GM12878 (cell line): ENCODE measurements at regions not wholly inside any gene's neighbourhood (a gene's known extent, or its start where the extent isn't known, plus 50 kb on each side); places are given as distances from the start of the nearest gene placed in this dataset.

Source experiments
- ATAC-seq: fragments of 200-7000 bp; cut with Tn5 transposase; 3 replicates; pipeline ENCODE4 v1.9.1; 2020; ENCODE audit warnings: mild to moderate bottlenecking, moderate library complexity
- BruUV-seq: library from RNA; stranded (reverse); fragments of 400-500 nt; replicated peaks from 2 replicates; lab custom pipeline; 2021; lab: Mats Ljungman, UMichigan
- CTCF ChIA-PET: fragments of 300-600 bp; sonication (Branson Sonifier 250); formaldehyde crosslinking; extraction: SDS; loops from one replicate; lab custom pipeline; 2021; ENCODE audit warnings: inconsistent platforms; lab: Yijun Ruan, JAX
- POLR2A ChIA-PET: fragments of 350-600 bp; formaldehyde crosslinking; extraction: SDS; loops from one replicate; lab custom pipeline; 2021; ENCODE audit warnings: inconsistent platforms; lab: Charles Lee
- RAD21 ChIA-PET: fragments of 300-600 bp; sonication (Branson Sonifier 250); formaldehyde crosslinking; loops from one replicate; lab custom pipeline; 2023; ENCODE audit warnings: antibody characterized with exemption; ENCODE audit not compliant: unreplicated experiment; lab: Charles Lee
- SMC1A ChIA-PET: fragments of 300-600 bp; sonication (Branson Sonifier 250); formaldehyde crosslinking; loops from one replicate; lab custom pipeline; 2023; ENCODE audit not compliant: unreplicated experiment, uncharacterized antibody; lab: Charles Lee
- DNase-seq: peaks from one replicate; pipeline ENCODE4 v3.0.0-alpha.2; 2011; ENCODE audit warnings: low read depth, low spot score
- FAIRE-seq: peaks from 3 replicates; lab custom pipeline; 2011; peaks lifted over from hg19 to GRCh38; lab: Jason Lieb, UNC
- H2AFZ ChIP-seq: 2 replicates; pipeline ENCODE4 v1.6.0; 2011; ENCODE audit warnings: low read depth, low read length, control low read depth; ENCODE audit not compliant: control insufficient read depth
- H3K27ac ChIP-seq: 2 replicates; pipeline ENCODE4 v1.5.1; 2011; ENCODE audit warnings: control low read depth; ENCODE audit not compliant: control insufficient read depth, insufficient read depth
- H3K27me3 ChIP-seq, 2 experiments: replicated peaks in 1 of 2; 2 replicates each; pipeline versions ENCODE4 v1.6.0 to v1.6.1; 2011; ENCODE audit warnings: low read length in 1 of 2; ENCODE audit not compliant: control insufficient read depth in 2 of 2, insufficient read depth in 2 of 2
- H3K36me3 ChIP-seq, 2 experiments: 2 replicates each; pipeline ENCODE4 v1.5.1; 2011; ENCODE audit warnings: low read length in 1 of 2; ENCODE audit not compliant: control insufficient read depth in 2 of 2, insufficient read depth in 2 of 2
- H3K4me1 ChIP-seq: 2 replicates; pipeline ENCODE4 v1.6.1; 2011; ENCODE audit warnings: mild to moderate bottlenecking, low read length, moderate library complexity, mixed read lengths; ENCODE audit not compliant: control insufficient read depth, insufficient read depth
- H3K4me2 ChIP-seq: 2 replicates; pipeline ENCODE4 v1.6.0; 2011; ENCODE audit warnings: control low read depth; ENCODE audit not compliant: control insufficient read depth, insufficient read depth
- H3K4me3 ChIP-seq: fragments of 200-600 bp; sonication (generic); 2 replicates; pipeline ENCODE4 v1.5.1; 2016
- H3K79me2 ChIP-seq: 2 replicates; pipeline ENCODE4 v1.6.0; 2011; ENCODE audit warnings: low read length; ENCODE audit not compliant: control insufficient read depth, insufficient read depth
- H3K9ac ChIP-seq: 2 replicates; pipeline ENCODE4 v1.8.0; 2011; ENCODE audit warnings: low read length, control low read depth, mixed read lengths; ENCODE audit not compliant: control insufficient read depth, insufficient read depth
- H3K9me3 ChIP-seq: replicated peaks from 3 replicates; pipeline ENCODE4 v1.5.1; 2011; ENCODE audit warnings: mild to moderate bottlenecking, low read length; ENCODE audit not compliant: control insufficient read depth, insufficient read depth
- H4K20me1 ChIP-seq: 2 replicates; pipeline ENCODE4 v1.6.0; 2011; ENCODE audit not compliant: control insufficient read depth, insufficient read depth
- ELK1 ChIP-seq: IDR thresholded peaks from 2 replicates; pipeline ENCODE4 v1.6.1; 2012; ENCODE audit warnings: low read depth, low read length, improper control_type of control experiment
- IKZF2 ChIP-seq, 2 experiments: fragments of 450-650 bp; IDR thresholded peaks; 2 replicates each; pipeline ENCODE4 v1.6.1; 2017; ENCODE audit warnings: mild to moderate bottlenecking in 2 of 2, moderate library complexity in 2 of 2
- MEF2A ChIP-seq: IDR thresholded peaks from 2 replicates; pipeline ENCODE4 v1.6.1; 2011; ENCODE audit warnings: low read depth, mild to moderate bottlenecking, low read length, moderate library complexity; ENCODE audit not compliant: insufficient read depth
- MEF2B ChIP-seq: fragments of 450-650 bp; IDR thresholded peaks from 2 replicates; pipeline ENCODE4 v1.6.1; 2018; ENCODE audit warnings: mild to moderate bottlenecking, moderate library complexity; ENCODE audit not compliant: partially characterized antibody, poor library complexity, severe bottlenecking
- MTA2 ChIP-seq: fragments of 450-650 bp; IDR thresholded peaks from 2 replicates; pipeline ENCODE4 v1.6.1; 2016; ENCODE audit warnings: low read depth, mild to moderate bottlenecking, moderate library complexity
- NRF1 ChIP-seq: conservative IDR thresholded peaks from 2 replicates; pipeline ENCODE4 v1.6.1; 2011; ENCODE audit warnings: mild to moderate bottlenecking, low read depth, low read length, improper control_type of control experiment
- PAX5 ChIP-seq: IDR thresholded peaks from 2 replicates; pipeline ENCODE4 v1.6.1; 2011; ENCODE audit warnings: low read depth, low read length, borderline replicate concordance
- SMARCA5 ChIP-seq: fragments of 450-650 bp; IDR thresholded peaks from 2 replicates; pipeline ENCODE4 v1.6.1; 2017; ENCODE audit warnings: mild to moderate bottlenecking
- STAT1 ChIP-seq: fragments of 450-650 bp; conservative IDR thresholded peaks from 2 replicates; pipeline ENCODE4 v1.6.1; 2014; ENCODE audit warnings: antibody characterized with exemption, mild to moderate bottlenecking
- SUPT20H ChIP-seq: IDR thresholded peaks from 2 replicates; pipeline ENCODE4 v1.6.1; 2011; ENCODE audit warnings: low read depth, mild to moderate bottlenecking, low read length, moderate library complexity, borderline replicate concordance; ENCODE audit not compliant: control insufficient read depth
- TCF12 ChIP-seq: IDR thresholded peaks from 2 replicates; pipeline ENCODE4 v1.6.1; 2011; ENCODE audit warnings: low read depth, mild to moderate bottlenecking, low read length
- ZSCAN29 ChIP-seq: fragments of 450-650 bp; IDR thresholded peaks from 2 replicates; pipeline ENCODE4 v1.6.1; 2017; ENCODE audit warnings: mild to moderate bottlenecking, moderate library complexity
- WGBS: methylation state at CpG from one replicate; pipeline ENCODE4 v1.1.6; 2016; ENCODE audit warnings: low lambda C conversion rate; ENCODE audit not compliant: insufficient replicate concordance, insufficient coverage; ENCODE audit errors: missing lambda C conversion rate; 5-methylcytosine and 5-hydroxymethylcytosine counted together
- in situ Hi-C: fragments of 300-500 bp; cut with MboI; formaldehyde crosslinking; loops from 9 replicates; pipeline ENCODE4 v1.14.3; 2018; ENCODE audit warnings: mixed read lengths
- intact Hi-C: fragments of 100-400 bp; cut with micrococcal nuclease; formaldehyde crosslinking; loops from one replicate; pipeline ENCODE4 v1.14.2; 2022; ENCODE audit not compliant: unreplicated experiment

GRCh38 chr3:152139651-152140050 lies 129.1 kb upstream of the MBNL1 start (continued):
- TF ChIP-seq ELK1 (no peak), MTA2 (no peak), SUPT20H (no peak)
- TF ChIP-seq, all 136 proteins: peak for 0

GRCh38 chr3:152146461-152146860 lies 122.3 kb upstream of the MBNL1 start:
- Histone ChIP-seq H3K9ac (no peak overlapping the region), H3K4me3 (no peak overlapping the region), H2AFZ (no peak overlapping the region), H3K4me1 (no peaks in the 10 kb centered on the region), H4K20me1 (no peaks in the 10 kb centered on the region), H3K9me3 (no peaks in the 10 kb centered on the region; the same call in 2 of the 3 replicates), H3K79me2 (no peaks in the 10 kb centered on the region), H3K4me2 (no peak overlapping the region), H3K36me3 (no peaks in the 10 kb centered on the region), H3K27me3 (no peaks in the 10 kb centered on the region), H3K27ac (no peak overlapping the region)
- intact Hi-C loops (no loop called here), in situ Hi-C loops (no loop called here)
- ChIA-PET POLR2A (no interaction called here), CTCF (no interaction called here), SMC1A (interaction anchor here (1.0 kb wide), 1 partner anchor 137 kb away, joined by 3 read pairs; no protein-coding TSS in a partner anchor), RAD21 (no interaction called here)
- DNase-seq (no peak), ATAC-seq (no peak), FAIRE-seq (no peak)
- WGBS, result 94% methylated on average over 2 of the region's 2 CpGs
- no TSS peak for BruUV-seq
- TF ChIP-seq STAT1 (no peak), SMARCA5 (no peak), IKZF2 (IDR thresholded peaks at IDR 0.05) (no peak), MEF2B (no peak), NRF1 (no peak), PAX5 (no peak), TCF12 (no peak), MEF2A (no peak), ZSCAN29 (no peak)
